Right kidney (tissue), 1 donor: ENCODE measurements at regions not wholly inside any gene's neighbourhood (a gene's known extent, or its start where the extent isn't known, plus 50 kb on each side); places are given as distances from the start of the nearest gene placed in this dataset.
"Not testable (repeated sequence)": the region's sequence is repeated elsewhere in the genome, so short reads cannot be mapped to it uniquely, and the experiment has no call there.

ENCODE experiments used
- DNase-seq: peaks from one replicate; pipeline ENCODE4 v3.0.0-alpha.2; 2016

GRCh38 chr5:136620016-136620419 is 254.7 kb upstream of the TRPC7 start:
- DNase-seq, result no peak

GRCh38 chr5:136619556-136619955 is 254.2 kb upstream of the TRPC7 start:
- no peak for DNase-seq

GRCh38 chr5:136615251-136616119 is 250.1 kb upstream of the TRPC7 start:
- no peak for DNase-seq

- DNase-seq, result no peak
These were observed 247.9 kb upstream of the TRPC7 start for GRCh38 chr5:136613230-136613629.

GRCh38 chr5:136605638-136606037 is 240.3 kb upstream of the TRPC7 start:
- DNase-seq, result no peak

GRCh38 chr5:136600306-136600705 is 235.0 kb upstream of the TRPC7 start:
- no peak for DNase-seq

- no peak for DNase-seq
These were observed 233.6 kb upstream of the TRPC7 start for GRCh38 chr5:136598802-136599404.

- DNase-seq, result no peak
These were observed 229.1 kb upstream of the TRPC7 start for GRCh38 chr5:136594416-136594815.

GRCh38 chr5:136590581-136590980 is 225.2 kb upstream of the TRPC7 start:
- no peak for DNase-seq

- DNase-seq, result no peak
These were observed 220.9 kb upstream of the TRPC7 start for GRCh38 chr5:136586196-136586595.

GRCh38 chr5:136584474-136584873 is 219.1 kb upstream of the TRPC7 start:
- DNase-seq, result no peak

GRCh38 chr5:136579238-136579637 is 213.9 kb upstream of the TRPC7 start:
- no peak for DNase-seq

- DNase-seq, result not testable (repeated sequence)
These were observed 204.5 kb upstream of the TRPC7 start for GRCh38 chr5:136569875-136570274.

GRCh38 chr5:136565457-136565856 is 200.1 kb upstream of the TRPC7 start:
- not testable (repeated sequence) for DNase-seq

- DNase-seq, result not testable (repeated sequence)
These were observed 199.7 kb upstream of the TRPC7 start for GRCh38 chr5:136565050-136565449.

- not testable (repeated sequence) for DNase-seq
These were observed 199.1 kb upstream of the TRPC7 start for GRCh38 chr5:136564431-136564830.

GRCh38 chr5:136563489-136563888 is 198.1 kb upstream of the TRPC7 start:
- DNase-seq, result no peak

GRCh38 chr5:136560126-136560525 is 194.8 kb upstream of the TRPC7 start:
- no peak for DNase-seq

- no peak for DNase-seq
These were observed 194.3 kb upstream of the TRPC7 start for GRCh38 chr5:136559651-136560050.

GRCh38 chr5:136547096-136547495 is 181.8 kb upstream of the TRPC7 start:
- not testable (repeated sequence) for DNase-seq

GRCh38 chr5:136546441-136546840 is 181.1 kb upstream of the TRPC7 start:
- not testable (repeated sequence) for DNase-seq

GRCh38 chr5:136545031-136545430 is 179.7 kb upstream of the TRPC7 start:
- DNase-seq, result not testable (repeated sequence)

- DNase-seq, result no peak
These were observed 173.2 kb upstream of the TRPC7 start for GRCh38 chr5:136538534-136538933.

GRCh38 chr5:136529081-136529480 is 163.7 kb upstream of the TRPC7 start:
- DNase-seq, result no peak
